ENCODE measurements at regions not wholly inside any gene's neighbourhood (a gene's known extent, or its start where the extent isn't known, plus 50 kb on each side); places are given as distances from the start of the nearest gene placed in this dataset.

DNA sequence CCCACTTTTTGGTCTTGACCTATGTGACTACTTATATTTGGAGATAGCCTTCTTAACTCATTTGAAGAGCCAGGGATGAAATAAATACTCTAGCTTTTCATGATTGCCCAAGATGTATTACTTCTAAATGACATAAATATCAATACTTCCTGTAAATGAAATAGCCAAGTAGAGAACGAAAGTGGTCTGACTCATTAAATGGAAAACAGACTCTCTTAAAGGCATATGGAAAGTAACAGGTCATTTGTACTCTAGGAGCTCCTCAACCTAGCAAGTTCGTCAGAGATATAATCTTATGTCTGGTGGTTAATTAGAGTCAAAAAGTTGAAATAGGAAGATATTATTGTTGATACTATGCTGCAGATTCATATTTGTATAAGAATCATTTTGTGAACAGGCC lies 1105.4 kb downstream of the TUSC7 start:
- intact Hi-C loops (cut with DNase I), result no loop called here
- H3K4me1 ChIP-seq, result no peaks in the 10 kb centered on the region
- TF ChIP-seq POLR2A (IDR thresholded peaks at IDR 0.05), result no peak
- TF ChIP-seq, protein P1, sequence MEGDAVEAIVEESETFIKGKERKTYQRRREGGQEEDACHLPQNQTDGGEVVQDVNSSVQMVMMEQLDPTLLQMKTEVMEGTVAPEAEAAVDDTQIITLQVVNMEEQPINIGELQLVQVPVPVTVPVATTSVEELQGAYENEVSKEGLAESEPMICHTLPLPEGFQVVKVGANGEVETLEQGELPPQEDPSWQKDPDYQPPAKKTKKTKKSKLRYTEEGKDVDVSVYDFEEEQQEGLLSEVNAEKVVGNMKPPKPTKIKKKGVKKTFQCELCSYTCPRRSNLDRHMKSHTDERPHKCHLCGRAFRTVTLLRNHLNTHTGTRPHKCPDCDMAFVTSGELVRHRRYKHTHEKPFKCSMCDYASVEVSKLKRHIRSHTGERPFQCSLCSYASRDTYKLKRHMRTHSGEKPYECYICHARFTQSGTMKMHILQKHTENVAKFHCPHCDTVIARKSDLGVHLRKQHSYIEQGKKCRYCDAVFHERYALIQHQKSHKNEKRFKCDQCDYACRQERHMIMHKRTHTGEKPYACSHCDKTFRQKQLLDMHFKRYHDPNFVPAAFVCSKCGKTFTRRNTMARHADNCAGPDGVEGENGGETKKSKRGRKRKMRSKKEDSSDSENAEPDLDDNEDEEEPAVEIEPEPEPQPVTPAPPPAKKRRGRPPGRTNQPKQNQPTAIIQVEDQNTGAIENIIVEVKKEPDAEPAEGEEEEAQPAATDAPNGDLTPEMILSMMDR (IDR thresholded peaks at IDR 0.05), result no peak
- H3K4me3 ChIP-seq, result no peak overlapping the region
- no peaks in the 10 kb centered on the region for H3K36me3 ChIP-seq
- no peak for DNase-seq
- H3K27ac ChIP-seq, result no peak overlapping the region
- WGBS, 2 donors, result 32 to 43% methylated on average over 2 of the region's 2 CpGs
- no peaks in the 10 kb centered on the region for H3K27me3 ChIP-seq
- H3K9me3 ChIP-seq, result no peaks in the 10 kb centered on the region

DNA sequence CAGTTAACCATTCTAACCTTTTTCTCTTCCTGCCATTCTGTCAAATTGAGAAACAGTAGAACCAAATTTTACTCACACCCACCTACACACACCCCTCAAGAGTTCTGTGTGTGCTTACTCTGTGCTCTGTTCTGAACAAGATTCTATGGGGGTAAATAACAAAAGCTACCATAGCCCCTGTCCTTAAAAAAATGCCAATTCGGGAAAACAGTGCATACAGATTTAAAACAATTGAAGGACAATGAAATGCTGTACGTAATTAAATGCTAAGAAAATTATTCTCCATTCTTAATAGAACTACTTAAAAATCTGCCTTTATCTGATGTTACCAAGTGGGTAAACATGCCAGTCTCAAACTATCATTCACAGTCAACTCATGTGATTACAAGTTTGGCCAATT lies 1107.5 kb downstream of the TUSC7 start:
- Histone ChIP-seq H3K9me3 (no peaks in the 10 kb centered on the region), H3K4me1 (peaks cover 0 to 12% (median 0%) of the 10 kb centered on the region in 3 donors), H3K27me3 (no peaks in the 10 kb centered on the region), H3K36me3 (no peaks in the 10 kb centered on the region), H3K4me3 (no peak overlapping the region), H3K27ac (no peak overlapping the region)
- DNase-seq, result no peak
- intact Hi-C loops (cut with DNase I), result no loop called here
- WGBS, 2 donors, result 92% methylated on average over 2 of the region's 2 CpGs
- no peak for TF ChIP-seq POLR2A (IDR thresholded peaks at IDR 0.05)
- TF ChIP-seq, protein P1 (IDR thresholded peaks at IDR 0.05), result no peak

DNA sequence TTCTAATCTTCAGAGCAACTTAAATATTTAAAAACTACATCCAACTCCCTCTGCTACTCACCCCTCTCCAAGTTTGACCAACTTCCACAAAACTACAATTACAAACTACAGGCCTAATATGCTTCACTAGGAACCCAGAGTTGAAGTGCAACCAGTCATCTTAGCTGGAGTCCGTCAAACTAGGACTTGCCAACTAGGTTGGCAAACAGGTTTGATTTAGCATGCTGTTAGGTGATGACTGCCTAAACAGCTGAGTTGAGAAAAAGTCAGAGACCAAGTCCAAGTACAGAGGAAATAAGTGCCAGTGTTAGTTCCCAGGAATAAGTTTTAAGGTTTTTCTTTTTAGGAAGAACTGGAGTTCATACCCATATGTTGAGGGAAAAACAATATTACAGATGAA lies 1109.0 kb downstream of the TUSC7 start:
- H3K27me3 ChIP-seq, result no peaks in the 10 kb centered on the region
- intact Hi-C loops (cut with DNase I), result no loop called here

DNA sequence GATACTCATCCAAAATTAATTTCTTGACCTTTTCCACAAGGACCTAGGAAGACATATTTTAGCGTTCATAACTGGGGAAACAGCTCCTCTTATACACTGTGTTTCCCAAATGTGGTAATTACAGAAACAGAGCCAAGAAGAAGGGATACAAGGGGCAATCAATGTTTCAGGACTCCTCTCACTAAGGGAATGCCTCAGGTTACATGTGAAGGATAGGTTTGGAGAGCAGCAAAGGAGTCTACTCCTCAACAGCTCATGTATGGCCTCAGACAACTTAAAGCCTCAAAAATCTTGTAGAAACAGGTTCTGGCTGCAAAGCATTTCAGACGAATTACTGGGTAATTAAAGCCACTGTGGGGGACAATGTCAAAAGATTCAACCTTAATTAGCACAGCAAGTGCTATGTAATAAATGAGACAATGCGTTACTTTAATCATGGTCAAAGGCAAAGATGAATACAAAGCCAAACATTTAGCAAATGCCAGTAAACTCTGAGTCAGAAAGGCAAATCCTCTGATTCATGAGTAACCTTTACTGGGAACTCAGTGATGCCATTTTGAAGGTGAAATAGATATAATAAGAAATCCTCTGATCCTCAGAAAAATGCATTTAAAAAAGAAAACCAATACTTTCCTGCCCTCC lies 1111.2 kb downstream of the TUSC7 start:
- Histone ChIP-seq H3K27ac (no peak overlapping the region), H3K27me3 (no peaks in the 10 kb centered on the region), H3K4me1 (peaks cover 0 to 12% (median 0%) of the 10 kb centered on the region in 3 donors), H3K4me3 (no peak overlapping the region), H3K9me3 (no peaks in the 10 kb centered on the region), H3K36me3 (no peaks in the 10 kb centered on the region)
- TF ChIP-seq, protein P1 (IDR thresholded peaks at IDR 0.05), result no peak
- no peak for TF ChIP-seq POLR2A (IDR thresholded peaks at IDR 0.05)
- no peak for DNase-seq
- intact Hi-C loops (cut with DNase I), result no loop called here
- WGBS, 2 donors, result 47 to 56% methylated on average over 3 of the region's 3 CpGs

More for the DNA sequence above, 1109.0 kb downstream of the TUSC7 start:
- Histone ChIP-seq H3K4me3 (no peak overlapping the region), H3K36me3 (no peaks in the 10 kb centered on the region), H3K4me1 (peaks cover 0 to 12% (median 0%) of the 10 kb centered on the region in 3 donors), H3K9me3 (no peaks in the 10 kb centered on the region), H3K27ac (no peak overlapping the region)
- no peak for TF ChIP-seq POLR2A (IDR thresholded peaks at IDR 0.05)
- TF ChIP-seq, protein P1 (IDR thresholded peaks at IDR 0.05), result no peak
- WGBS, 2 donors, result 50 to 58% methylated on average over 1 of the region's 1 CpG
- no peak for DNase-seq

- H3K9me3 ChIP-seq, result no peaks in the 10 kb centered on the region
- H3K4me1 ChIP-seq, result peaks cover 0 to 12% (median 0%) of the 10 kb centered on the region in 3 donors
- no peaks in the 10 kb centered on the region for H3K36me3 ChIP-seq
- H3K27ac ChIP-seq, result no peak overlapping the region
- H3K27me3 ChIP-seq, result no peaks in the 10 kb centered on the region
- intact Hi-C loops (cut with DNase I), result no loop called here
- no peak overlapping the region for H3K4me3 ChIP-seq
- DNase-seq, result no peak
- 97% methylated on average over 1 of the region's 1 CpG for WGBS, 2 donors
- no peak for TF ChIP-seq POLR2A (IDR thresholded peaks at IDR 0.05)
- TF ChIP-seq, protein P1 (IDR thresholded peaks at IDR 0.05), result no peak
These were observed 1112.8 kb downstream of the TUSC7 start for GRCh38 chr3:117822416-117822815.
